ENCODE measurements at regions not wholly inside any gene's neighbourhood (a gene's known extent, or its start where the extent isn't known, plus 50 kb on each side); places are given as distances from the start of the nearest gene placed in this dataset.

GRCh38 chr10:131636841-131637724 lies 263.7 kb upstream of the PPP2R2D start:
- peak; percentile 4 for DNase-seq

DNA sequence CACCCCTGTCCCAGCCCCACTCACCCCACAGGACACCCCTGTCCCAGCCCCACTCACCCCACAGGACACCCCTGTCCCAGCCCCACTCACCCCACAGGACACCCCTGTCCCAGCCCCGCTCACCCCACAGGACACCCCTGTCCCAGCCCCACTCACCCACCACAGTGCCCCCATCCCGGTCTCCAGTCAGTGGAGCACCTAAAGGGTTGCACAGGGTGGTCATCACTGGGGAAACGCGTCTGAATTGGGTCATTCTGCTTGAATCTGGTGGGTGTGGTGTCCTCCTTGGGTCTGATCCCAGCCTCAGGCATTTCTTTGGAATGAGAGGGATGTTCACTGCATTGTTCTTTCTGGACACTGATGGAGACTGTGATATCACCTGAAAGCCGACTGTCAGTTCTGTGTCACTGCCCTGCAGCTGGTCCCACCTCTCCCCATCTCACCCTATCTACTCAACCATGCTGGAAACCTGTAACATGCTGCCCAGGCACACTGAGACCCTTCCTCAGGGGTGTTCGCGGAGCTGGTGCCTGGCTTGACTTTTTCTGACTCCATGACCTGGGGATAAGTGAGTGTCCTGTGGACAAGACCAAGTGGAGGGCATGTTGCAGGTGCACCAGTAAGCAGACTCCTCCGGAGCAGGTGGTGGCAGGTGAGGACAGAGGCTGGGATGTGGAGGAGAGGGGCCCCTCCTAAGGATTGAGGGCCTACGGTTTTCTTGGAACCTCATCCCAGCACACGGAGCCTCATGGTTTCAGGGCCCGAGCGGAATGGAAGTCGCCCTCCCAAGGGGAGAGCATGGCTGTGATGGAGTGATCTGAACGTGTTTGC lies 262.5 kb upstream of the PPP2R2D start:
- DNase-seq = no peak

GRCh38 chr10:131638880-131639278 lies 261.9 kb upstream of the PPP2R2D start:
- no peak for DNase-seq

DNA sequence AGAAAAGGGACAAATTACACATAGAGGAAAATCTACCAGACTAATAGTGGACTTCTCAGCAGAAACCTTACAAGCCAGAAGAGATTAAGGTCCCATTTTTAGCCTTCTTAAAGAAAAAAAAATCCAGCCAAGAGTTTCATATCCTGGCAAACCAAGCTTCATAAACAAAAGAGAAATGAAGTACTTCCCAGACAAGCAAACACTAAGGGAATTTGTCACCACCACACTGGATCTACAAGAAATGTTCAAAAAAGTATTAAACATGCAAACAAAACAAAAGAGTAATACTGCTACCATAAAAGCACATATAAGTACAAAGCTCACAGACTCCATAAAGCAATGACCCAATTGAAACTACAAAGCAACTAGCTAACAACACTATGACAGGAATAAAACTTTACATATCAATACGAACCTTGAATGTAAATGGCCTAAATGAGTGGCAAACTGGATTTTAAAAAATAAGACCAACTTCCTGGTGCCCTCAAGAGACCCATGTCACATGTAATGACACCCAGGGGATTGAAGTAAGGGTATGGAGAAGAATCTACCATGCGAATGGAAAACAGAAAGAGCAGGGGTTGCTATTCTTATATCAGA lies 260.7 kb upstream of the PPP2R2D start:
- DNase-seq = no peak

DNA sequence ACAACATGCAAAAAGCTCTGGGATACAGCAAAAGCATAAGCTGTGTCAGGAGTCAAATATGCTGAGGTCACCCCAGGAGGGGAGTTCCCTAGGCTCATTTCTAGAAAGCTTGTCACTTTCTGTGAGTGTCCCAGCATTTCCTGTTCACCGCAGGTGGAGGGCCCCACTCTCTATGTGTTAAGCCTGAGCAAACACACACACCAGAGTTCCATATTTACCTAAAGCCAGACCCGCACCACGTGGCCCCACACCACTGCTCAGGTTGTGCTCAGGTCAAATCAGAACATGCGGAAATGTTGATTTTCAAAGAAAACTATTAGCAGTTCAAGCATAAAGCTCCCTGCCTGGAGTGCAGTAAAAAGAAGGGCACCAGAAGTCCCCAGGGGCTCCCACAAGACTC lies 259.6 kb upstream of the PPP2R2D start:
- no peak for DNase-seq

GRCh38 chr10:131641898-131642297 lies 258.9 kb upstream of the PPP2R2D start:
- DNase-seq = no peak

DNA sequence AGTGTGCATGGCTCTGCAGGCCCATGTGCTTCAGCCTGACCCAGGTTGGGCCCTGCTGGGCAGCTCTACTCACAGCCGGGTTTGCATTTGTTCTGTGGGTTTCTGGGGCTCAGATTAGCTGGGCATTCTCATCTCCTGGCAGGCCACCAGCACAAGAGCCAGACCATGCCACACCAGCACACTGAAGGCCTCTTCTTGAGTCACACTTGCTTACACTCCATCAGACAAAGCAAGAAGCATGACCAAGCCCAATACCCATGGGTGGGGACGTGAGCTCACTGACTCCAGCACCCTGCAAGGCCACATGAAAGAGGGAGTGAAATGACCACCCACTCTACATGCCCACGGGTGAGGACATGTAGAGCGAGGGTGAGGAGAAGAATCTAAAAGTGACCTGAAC lies 257.8 kb upstream of the PPP2R2D start:
- no peak for DNase-seq

GRCh38 chr10:131644289-131644688 lies 256.5 kb upstream of the PPP2R2D start:
- DNase-seq = no peak

GRCh38 chr10:131644864-131645658 lies 255.7 kb upstream of the PPP2R2D start:
- no peak for DNase-seq

GRCh38 chr10:131645756-131646155 lies 255.1 kb upstream of the PPP2R2D start:
- DNase-seq = no peak

DNA sequence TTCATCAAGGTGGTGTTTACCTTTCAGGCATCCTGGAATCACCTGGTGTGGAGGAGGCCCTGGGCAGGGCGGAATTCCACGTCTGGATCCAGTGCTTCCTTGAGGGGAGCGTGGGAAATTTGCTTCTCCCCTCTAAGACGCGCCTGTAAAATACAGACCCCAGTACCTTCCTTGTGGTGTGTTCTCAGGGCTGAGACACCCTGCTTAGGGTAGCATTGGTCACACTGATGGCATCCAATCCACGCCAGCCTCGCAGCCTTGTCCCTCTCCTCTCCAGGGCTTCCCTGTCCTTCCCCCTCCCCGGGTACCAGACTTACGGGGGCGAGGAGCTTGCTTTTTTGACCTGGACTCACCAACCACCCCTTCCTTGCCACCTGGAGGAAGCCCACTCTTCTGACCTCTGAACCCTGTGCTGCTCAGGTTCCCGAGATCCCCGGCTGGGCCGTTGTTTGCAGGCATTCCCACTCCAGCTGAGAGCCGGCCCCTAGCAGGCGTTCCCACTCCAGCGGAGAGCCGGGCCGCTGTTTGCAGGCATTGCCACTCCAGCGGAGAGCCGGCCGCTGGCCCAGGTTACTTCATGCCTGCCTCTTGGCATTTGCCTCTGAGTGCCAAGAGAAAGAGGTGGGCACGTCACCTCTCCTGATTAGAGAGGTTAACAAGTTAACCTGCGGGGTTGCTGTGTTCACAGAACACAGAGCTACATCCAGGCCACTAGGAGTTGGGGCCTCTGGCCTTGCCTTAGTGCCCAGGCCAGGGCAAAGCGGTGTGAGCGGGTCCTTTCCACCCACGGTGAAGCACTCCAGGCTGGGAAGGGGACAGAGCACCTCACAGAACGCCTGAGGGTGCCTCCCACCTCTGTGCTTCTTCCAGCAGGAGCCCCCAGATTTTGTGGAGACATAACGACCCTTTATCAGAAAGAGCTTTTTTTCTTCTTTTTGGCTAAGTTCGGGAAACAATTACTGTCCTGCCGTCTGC lies 254.0 kb upstream of the PPP2R2D start:
- no peak for DNase-seq

DNA sequence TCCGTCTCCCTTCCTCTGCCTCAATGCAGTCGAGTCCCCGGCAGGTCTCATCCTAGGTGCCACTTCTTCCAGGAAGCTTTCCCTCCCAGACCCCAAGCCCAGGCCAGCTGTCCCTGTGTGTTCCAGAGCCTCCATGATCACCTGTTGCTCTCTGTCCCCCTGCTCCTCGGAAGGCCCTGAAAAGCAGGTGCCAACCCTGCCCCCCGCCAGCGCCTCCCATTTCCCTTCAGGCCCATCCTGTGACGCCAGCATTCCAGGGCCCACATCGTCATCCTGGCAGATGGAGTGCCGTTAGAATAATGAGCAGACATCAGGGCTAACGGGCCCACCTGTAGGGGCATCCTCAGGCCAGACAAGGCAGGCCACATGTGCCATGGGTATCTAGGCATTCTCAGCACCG lies 253.0 kb upstream of the PPP2R2D start:
- DNase-seq = no peak

DNA sequence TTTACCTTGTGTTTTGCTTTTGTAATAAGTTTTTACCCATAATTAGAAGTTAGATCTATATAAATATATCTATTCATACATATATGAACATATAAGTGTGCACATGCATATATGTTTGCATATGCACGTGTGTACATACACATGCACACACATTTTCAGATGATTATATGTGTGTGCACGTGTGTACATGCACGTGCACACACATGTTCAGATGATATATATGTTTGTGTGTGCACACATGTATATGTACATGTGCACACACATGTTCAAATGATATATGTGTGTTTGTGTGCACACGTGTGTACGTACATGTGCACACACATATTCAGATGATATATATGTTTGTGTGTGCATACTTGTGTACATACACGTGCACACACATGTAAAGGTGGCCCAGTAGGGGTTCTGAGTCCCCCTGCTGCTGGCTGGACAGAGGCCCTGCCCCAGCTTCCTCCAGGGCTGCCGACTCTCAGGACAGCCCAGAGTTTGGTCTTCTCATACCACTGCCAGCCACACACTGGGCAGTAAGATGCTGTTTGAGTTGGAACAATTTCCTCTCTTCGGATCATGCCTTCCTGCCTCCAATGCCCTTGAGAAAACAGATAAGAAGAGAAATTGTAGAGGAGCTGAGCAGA lies 252.3 kb upstream of the PPP2R2D start:
- DNase-seq = no peak

DNA sequence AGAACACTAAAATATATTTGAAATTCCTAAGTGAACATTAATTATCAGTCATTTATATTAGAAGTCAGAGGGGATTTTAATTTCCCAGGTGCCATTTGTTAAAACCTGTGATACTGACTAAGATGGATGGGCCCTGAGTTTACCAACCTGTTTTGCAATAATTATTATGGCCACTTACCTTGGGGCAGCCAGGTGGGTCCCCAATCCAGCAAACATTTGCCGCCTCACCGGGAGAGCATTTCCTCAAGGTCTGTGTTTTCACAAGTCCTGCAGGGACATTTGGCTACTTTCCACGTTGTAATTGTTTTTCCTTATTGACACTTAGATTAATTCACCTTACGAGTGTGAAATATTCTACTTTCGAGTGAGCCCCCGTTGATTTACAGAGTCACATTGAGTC lies 251.2 kb upstream of the PPP2R2D start:
- no peak for DNase-seq

DNA sequence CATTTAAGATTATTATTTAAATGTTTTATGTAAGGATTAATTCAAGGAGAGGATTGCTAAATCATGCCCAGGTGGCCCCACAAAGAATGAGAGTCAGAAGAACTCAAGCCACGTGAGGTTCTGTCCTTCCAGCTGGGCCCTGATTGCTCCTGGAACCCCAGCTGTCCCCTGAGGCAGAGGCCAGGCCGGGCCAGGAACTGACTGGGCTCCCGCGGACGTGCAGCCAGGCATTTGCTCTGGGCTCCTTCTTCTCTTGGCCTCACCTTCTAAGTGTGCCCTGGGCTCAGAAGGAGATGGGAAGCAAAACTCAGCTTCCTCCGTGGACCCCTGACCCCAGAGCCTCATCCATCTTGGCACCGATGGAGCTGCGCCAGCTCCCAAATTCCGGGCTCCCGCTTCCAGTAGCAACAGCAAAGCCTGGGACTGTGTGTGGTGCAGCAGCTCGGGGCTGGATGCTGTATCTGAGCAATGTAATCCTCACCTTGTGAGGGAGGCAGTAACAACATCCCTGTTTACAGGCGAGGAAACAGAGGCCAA lies 250.6 kb upstream of the PPP2R2D start:
- no peak for DNase-seq

- no peak for DNase-seq
Measured at GRCh38 chr10:131650771-131651673, 249.8 kb upstream of the PPP2R2D start.

GRCh38 chr10:131651674-131652437 lies 249.0 kb upstream of the PPP2R2D start:
- DNase-seq = no peak

DNA sequence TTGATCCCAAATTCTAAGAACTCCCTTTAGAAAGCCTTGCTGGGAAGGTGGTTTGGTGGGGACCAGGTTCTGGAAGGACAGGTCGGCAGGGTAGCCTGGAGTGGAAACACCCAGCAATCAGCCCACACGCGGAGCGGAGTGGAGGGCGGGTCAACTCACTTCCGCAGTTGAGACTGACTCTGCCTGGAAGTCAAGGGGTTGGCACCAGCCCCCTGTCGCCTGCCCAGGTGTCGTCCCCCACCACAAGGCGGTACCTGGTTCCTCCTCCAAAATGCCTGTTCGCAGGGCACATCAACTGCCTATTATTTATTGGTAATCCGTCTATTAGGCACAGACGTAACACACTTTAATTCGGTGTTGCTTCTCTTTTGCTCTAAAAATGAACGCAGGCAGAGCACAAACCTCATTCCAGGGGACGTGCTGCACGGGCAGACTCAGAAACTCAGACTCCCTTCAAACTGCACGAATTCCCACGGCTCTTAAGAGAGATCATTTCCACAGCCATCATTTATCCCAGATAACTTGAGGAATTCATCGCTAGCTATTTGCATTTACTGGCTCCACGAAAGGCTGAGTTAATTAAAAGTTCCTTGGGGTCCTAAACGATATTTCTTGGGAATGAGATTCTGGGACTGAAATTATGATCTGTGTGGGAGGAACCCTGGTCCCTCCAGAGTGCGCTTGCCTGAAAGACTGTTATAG lies 248.2 kb upstream of the PPP2R2D start:
- no peak for DNase-seq
